A673 (cell line): ENCODE measurements at regions not wholly inside any gene's neighbourhood (a gene's known extent, or its start where the extent isn't known, plus 50 kb on each side); places are given as distances from the start of the nearest gene placed in this dataset.

Experiments used
- EZH2 ChIP-seq: fragments of 200-600 bp; sonication (generic); IDR thresholded peaks from 2 replicates; pipeline ENCODE4 v1.6.1; 2017; ENCODE audit warnings: borderline replicate concordance, low read depth, mild to moderate bottlenecking, mixed read lengths, antibody characterized with exemption, low read length; ENCODE audit not compliant: poor library complexity, severe bottlenecking
- TF ChIP-seq, protein P1 (sequence below): fragments of 300-800, 200-600 bp; sonication (generic); conservative IDR thresholded peaks from 2 replicates; pipeline ENCODE4 v1.5.1; 2017; ENCODE audit warnings: low read depth, mild to moderate bottlenecking, antibody characterized with exemption, low read length, moderate library complexity, mixed read lengths

DNA sequence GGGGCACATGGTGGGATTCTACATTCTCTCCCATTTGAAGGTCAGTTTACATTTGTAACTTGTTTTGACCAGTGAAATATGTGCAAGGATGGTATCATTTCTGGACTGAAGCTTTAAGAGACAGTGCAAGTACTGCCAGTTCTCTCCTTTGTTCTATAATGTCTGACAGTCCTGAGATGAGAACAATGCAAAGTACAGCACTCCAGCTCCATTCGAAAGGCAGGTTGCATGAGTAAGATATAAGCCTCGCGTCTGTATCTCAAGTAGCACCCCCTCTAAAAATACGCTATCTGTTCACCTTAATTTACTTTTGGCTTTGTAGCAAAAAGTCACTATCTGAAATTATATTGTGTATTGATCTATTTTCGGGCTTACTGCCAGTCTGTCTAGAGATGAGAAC lies 1122.2 kb upstream of the TMEM132C start:
- TF ChIP-seq, protein P1, sequence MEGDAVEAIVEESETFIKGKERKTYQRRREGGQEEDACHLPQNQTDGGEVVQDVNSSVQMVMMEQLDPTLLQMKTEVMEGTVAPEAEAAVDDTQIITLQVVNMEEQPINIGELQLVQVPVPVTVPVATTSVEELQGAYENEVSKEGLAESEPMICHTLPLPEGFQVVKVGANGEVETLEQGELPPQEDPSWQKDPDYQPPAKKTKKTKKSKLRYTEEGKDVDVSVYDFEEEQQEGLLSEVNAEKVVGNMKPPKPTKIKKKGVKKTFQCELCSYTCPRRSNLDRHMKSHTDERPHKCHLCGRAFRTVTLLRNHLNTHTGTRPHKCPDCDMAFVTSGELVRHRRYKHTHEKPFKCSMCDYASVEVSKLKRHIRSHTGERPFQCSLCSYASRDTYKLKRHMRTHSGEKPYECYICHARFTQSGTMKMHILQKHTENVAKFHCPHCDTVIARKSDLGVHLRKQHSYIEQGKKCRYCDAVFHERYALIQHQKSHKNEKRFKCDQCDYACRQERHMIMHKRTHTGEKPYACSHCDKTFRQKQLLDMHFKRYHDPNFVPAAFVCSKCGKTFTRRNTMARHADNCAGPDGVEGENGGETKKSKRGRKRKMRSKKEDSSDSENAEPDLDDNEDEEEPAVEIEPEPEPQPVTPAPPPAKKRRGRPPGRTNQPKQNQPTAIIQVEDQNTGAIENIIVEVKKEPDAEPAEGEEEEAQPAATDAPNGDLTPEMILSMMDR, result no peak
- TF ChIP-seq EZH2, result no peak
